A673 (cell line): ENCODE measurements at regions not wholly inside any gene's neighbourhood (a gene's known extent, or its start where the extent isn't known, plus 50 kb on each side); places are given as distances from the start of the nearest gene placed in this dataset.
A peak's percentile ranks its signal among the peaks of the same experiment; 100 is the strongest.

Experiments
- BruUV-seq: library from RNA; stranded (reverse); fragments of 400-500 nt; replicated peaks from 2 replicates; lab custom pipeline; 2021; lab: Mats Ljungman, UMichigan
- CTCF ChIA-PET: fragments of 300-600 bp; sonication (Branson Sonifier 250); formaldehyde crosslinking; loops from one replicate; lab custom pipeline; 2022; ENCODE audit warnings: antibody characterized with exemption; lab: Charles Lee
- POLR2A ChIA-PET: fragments of 300-600 bp; sonication (Branson Sonifier 250); formaldehyde crosslinking; loops from one replicate; lab custom pipeline; 2022; ENCODE audit warnings: antibody characterized with exemption; ENCODE audit not compliant: low non-redundant PET; lab: Charles Lee
- DNase-seq: peaks from one replicate; pipeline ENCODE4 v3.0.0-alpha.2; 2015; ENCODE audit warnings: low spot score
- H3K27ac ChIP-seq: fragments of 200-600 bp; sonication (generic); 2 replicates; pipeline ENCODE4 v1.5.1; 2016; ENCODE audit warnings: mixed run types, low read depth, mild to moderate bottlenecking, mixed read lengths, antibody characterized with exemption, low read length; ENCODE audit not compliant: poor library complexity, severe bottlenecking
- H3K27me3 ChIP-seq: fragments of 200-600 bp; sonication (generic); replicated peaks from 2 replicates; pipeline ENCODE4 v1.6.1; 2017; ENCODE audit warnings: mixed run types, low read depth, mild to moderate bottlenecking, mixed read lengths, antibody characterized with exemption, low read length; ENCODE audit not compliant: insufficient read depth, poor library complexity
- H3K36me3 ChIP-seq: fragments of 200-600 bp; sonication (generic); 2 replicates; pipeline ENCODE4 v1.6.1; 2016; ENCODE audit warnings: mixed run types, mild to moderate bottlenecking, mixed read lengths, antibody characterized with exemption, low read length; ENCODE audit not compliant: insufficient read depth, poor library complexity, severe bottlenecking
- H3K4me1 ChIP-seq: fragments of 200-600 bp; sonication (generic); 2 replicates; pipeline ENCODE4 v1.6.1; 2017; ENCODE audit warnings: mixed run types, mild to moderate bottlenecking, mixed read lengths, antibody characterized with exemption, low read length; ENCODE audit not compliant: insufficient read depth, poor library complexity, severe bottlenecking
- H3K4me3 ChIP-seq: fragments of 200-600 bp; sonication (generic); 2 replicates; pipeline ENCODE4 v1.5.1; 2016; ENCODE audit warnings: low read depth, mixed run types, mild to moderate bottlenecking, mixed read lengths, low read length; ENCODE audit not compliant: poor library complexity, severe bottlenecking
- H3K9me3 ChIP-seq: fragments of 200-600 bp; sonication (generic); 2 replicates; pipeline ENCODE4 v1.6.1; 2016; ENCODE audit warnings: mixed run types, low read depth, mild to moderate bottlenecking, mixed read lengths, antibody characterized with exemption, low read length; ENCODE audit not compliant: poor library complexity, severe bottlenecking
- EZH2 ChIP-seq: fragments of 200-600 bp; sonication (generic); IDR thresholded peaks from 2 replicates; pipeline ENCODE4 v1.6.1; 2017; ENCODE audit warnings: borderline replicate concordance, low read depth, mild to moderate bottlenecking, mixed read lengths, antibody characterized with exemption, low read length; ENCODE audit not compliant: poor library complexity, severe bottlenecking
- intact Hi-C: fragments of 100-400 bp; cut with micrococcal nuclease; formaldehyde crosslinking; loops from one replicate; pipeline ENCODE4 v1.10.0; 2022; ENCODE audit not compliant: unreplicated experiment
- TF ChIP-seq, protein P1 (sequence below): fragments of 300-800, 200-600 bp; sonication (generic); conservative IDR thresholded peaks from 2 replicates; pipeline ENCODE4 v1.5.1; 2017; ENCODE audit warnings: low read depth, mild to moderate bottlenecking, antibody characterized with exemption, low read length, moderate library complexity, mixed read lengths

DNA sequence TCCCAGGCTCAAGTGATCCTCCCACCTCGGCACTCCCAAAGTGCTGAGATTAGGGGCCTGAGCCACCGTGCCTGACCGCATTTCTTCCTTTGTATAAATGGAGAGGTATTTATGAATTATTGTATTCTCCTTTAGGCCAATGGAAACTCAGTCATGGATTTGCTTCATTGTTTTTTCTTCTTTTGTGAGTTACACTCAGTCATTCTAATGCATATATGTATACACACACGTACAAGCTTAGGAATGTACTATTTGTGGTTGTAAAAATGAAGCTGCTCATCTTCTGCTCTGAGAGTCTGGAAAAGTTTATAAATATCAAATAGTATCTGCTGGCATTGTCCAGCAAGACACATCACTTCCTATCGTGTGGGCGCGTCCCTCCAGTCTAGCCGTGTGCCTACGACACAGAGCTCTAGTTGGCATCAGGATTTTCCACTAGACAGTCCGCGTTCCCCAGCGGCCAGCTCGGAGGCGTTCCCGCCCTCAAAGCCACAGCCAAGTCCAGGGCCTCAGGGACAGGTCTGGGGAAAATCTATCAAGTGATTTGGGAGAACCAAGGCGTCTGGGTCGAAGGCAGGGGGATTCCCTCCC lies 215.2 kb downstream of the NFATC2 start:
- H3K27me3 ChIP-seq = no peaks in the 10 kb centered on the region
- intact Hi-C loops = no loop called here
- no peak overlapping the region for H3K27ac ChIP-seq
- H3K9me3 ChIP-seq = no peaks in the 10 kb centered on the region
- H3K4me1 ChIP-seq = no peaks in the 10 kb centered on the region
- no TSS peak for BruUV-seq
- TF ChIP-seq, protein P1, sequence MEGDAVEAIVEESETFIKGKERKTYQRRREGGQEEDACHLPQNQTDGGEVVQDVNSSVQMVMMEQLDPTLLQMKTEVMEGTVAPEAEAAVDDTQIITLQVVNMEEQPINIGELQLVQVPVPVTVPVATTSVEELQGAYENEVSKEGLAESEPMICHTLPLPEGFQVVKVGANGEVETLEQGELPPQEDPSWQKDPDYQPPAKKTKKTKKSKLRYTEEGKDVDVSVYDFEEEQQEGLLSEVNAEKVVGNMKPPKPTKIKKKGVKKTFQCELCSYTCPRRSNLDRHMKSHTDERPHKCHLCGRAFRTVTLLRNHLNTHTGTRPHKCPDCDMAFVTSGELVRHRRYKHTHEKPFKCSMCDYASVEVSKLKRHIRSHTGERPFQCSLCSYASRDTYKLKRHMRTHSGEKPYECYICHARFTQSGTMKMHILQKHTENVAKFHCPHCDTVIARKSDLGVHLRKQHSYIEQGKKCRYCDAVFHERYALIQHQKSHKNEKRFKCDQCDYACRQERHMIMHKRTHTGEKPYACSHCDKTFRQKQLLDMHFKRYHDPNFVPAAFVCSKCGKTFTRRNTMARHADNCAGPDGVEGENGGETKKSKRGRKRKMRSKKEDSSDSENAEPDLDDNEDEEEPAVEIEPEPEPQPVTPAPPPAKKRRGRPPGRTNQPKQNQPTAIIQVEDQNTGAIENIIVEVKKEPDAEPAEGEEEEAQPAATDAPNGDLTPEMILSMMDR = no peak
- TF ChIP-seq EZH2 = no peak
- no peak overlapping the region for H3K4me3 ChIP-seq
- H3K36me3 ChIP-seq = no peaks in the 10 kb centered on the region
- CTCF ChIA-PET = interaction anchor here (1.4 kb wide), 1 partner anchor 533 kb away, joined by 3 read pairs; the partner anchor contains the start of gene BCAS4
- DNase-seq = no peak
- POLR2A ChIA-PET = no interaction called here

DNA sequence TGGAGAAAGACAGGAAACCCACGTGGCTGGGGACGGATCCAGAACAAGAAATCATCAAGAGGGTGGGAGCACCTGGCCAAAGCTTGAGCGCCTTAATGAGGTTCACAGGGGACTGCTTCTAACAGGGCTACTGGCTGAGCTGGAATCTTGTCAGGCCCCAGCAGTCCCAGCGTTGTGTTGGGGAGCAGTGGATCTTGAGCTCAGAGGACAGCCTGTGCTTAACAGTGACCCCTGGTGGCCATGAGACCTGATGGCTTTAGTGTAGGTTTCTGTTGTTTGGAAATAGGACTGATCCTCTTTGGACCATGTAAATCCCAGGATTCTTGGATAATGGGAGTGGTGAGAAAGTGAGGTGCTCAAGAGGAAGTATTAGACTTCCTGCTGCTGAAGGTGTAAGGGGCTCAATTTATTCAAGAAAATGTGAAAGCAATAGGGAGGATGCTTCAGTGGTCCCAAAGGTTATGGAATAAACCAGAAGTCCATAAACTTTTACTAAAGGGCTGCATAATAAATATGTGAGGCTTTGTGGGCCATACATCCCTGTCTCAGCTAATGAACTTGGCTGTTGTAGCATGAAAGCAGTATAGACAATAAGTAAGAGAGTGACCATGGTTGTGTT lies 216.2 kb downstream of the NFATC2 start:
- CTCF ChIA-PET = interaction anchor here (0.6 to 1.6 kb wide), 8 partner anchors 13 to 624 kb away, joined by 3 to 14 read pairs (median 3); partner anchors contain the start of gene BCAS4
- TF ChIP-seq, protein P1 = peak; percentile 71
- TF ChIP-seq EZH2 = no peak
- no peaks in the 10 kb centered on the region for H3K4me1 ChIP-seq
- no peaks in the 10 kb centered on the region for H3K36me3 ChIP-seq
- H3K27me3 ChIP-seq = no peaks in the 10 kb centered on the region
- H3K27ac ChIP-seq = no peak overlapping the region
- intact Hi-C loops = no loop called here
- no TSS peak for BruUV-seq
- no peak overlapping the region for H3K4me3 ChIP-seq
- POLR2A ChIA-PET = interaction anchor here (0.6 kb wide), 1 partner anchor 293 kb away, joined by 5 read pairs; no protein-coding TSS in a partner anchor
- H3K9me3 ChIP-seq = no peaks in the 10 kb centered on the region
- peak; percentile 28 for DNase-seq

DNA sequence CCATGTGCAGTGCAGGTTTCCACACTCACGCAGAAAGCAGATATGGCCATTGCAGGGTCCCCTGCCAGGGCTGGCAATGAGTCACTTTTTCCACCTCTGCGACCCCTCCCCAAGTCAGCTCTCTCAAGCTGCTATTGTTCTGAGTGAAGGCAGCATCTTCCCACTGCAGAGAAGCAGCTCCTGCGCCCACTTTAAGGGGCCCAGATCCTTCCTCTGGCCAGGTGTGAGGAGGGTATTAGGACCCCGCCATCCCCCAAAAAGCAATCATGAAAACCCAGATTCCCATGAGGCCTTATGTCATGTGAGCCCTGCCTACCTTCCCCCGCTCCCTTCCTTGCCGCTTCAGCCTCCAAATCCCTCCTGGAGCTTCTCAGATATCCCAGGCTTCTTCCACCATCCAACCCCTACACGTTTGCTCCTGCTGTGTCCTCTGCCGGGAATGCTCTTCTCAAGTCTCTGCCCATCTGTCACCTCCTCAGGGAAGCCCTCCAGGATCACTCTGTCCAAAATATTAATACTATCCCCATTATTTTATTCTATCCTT lies 220.3 kb downstream of the NFATC2 start:
- no TSS peak for BruUV-seq
- ChIA-PET CTCF (interaction anchor here (1.2 kb wide), 1 partner anchor 341 kb away, joined by 3 read pairs; no protein-coding TSS in a partner anchor), POLR2A (no interaction called here)
- TF ChIP-seq EZH2 = no peak
- TF ChIP-seq, protein P1 = no peak
- Histone ChIP-seq H3K4me1 (no peaks in the 10 kb centered on the region), H3K4me3 (no peak overlapping the region), H3K36me3 (no peaks in the 10 kb centered on the region), H3K27ac (no peak overlapping the region), H3K9me3 (no peaks in the 10 kb centered on the region), H3K27me3 (no peaks in the 10 kb centered on the region)
- DNase-seq = no peak
- intact Hi-C loops = no loop called here
